Activated T-helper 17 cell treated with anti-CD3 and anti-CD28 coated beads, Interleukin-2, amount 50 U/mL, for 72 hours (primary cell): ENCODE measurements at regions not wholly inside any gene's neighbourhood (a gene's known extent, or its start where the extent isn't known, plus 50 kb on each side); places are given as distances from the start of the nearest gene placed in this dataset.

Experiments
- ATAC-seq: fragments of 150-1000 bp; cut with Tn5 transposase; replicated peaks from 2 replicates; pipeline ENCODE4 v1.10.0; 2021; ENCODE audit warnings: mild to moderate bottlenecking, moderate library complexity
- H3K27ac Mint-ChIP-seq: one replicate; pipeline ENCODE4 v1.8.0; 2022; ENCODE audit warnings: mixed read lengths
- H3K27me3 Mint-ChIP-seq: one replicate; pipeline ENCODE4 v1.8.0; 2022; ENCODE audit warnings: mixed read lengths
- H3K36me3 Mint-ChIP-seq: one replicate; pipeline ENCODE4 v1.8.0; 2022; ENCODE audit warnings: low read depth, mild to moderate bottlenecking, mixed read lengths
- H3K4me1 Mint-ChIP-seq: one replicate; pipeline ENCODE4 v1.8.0; 2022; ENCODE audit warnings: mixed read lengths
- H3K4me3 Mint-ChIP-seq: one replicate; pipeline ENCODE4 v1.8.0; 2022; ENCODE audit warnings: mild to moderate bottlenecking, mixed read lengths
- H3K9me3 Mint-ChIP-seq: one replicate; pipeline ENCODE4 v1.8.0; 2022; ENCODE audit warnings: mixed read lengths

DNA sequence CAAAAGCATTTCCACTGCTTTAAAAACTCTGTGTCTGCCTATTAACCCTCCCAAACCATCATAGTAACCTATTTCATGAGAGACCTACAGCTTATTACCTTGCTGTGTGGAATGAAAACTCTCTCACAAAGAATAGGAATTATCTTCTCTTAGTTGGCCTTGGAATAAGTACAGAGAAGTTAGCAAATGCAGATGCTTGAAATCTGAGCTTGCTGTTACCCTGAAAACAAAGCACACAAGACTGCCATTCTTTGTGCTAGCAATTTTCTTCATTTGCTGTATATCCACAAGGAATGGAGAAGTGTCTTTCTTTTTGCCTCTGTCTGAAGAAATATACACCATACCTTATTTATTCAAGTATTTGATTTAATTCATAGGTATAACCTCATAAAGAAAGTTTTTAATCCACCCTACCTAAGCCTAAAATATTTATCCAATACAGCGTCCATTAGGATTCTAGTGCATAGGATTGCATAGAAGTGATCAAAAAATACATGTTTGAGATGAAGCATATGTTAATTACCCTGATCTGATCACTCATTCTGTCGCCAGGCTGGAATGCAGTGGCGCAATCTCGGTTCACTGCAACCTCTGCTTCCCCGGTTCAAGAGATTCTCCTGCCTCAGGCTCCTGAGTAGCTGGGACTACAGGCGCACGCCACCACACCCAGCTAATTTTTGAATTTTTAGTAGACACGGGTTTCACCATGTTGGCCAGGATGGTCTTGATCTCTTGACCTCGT is 451.1 kb downstream of the LTN1 start:
- Mint-ChIP-seq H3K4me1 (no peaks in the 10 kb centered on the region), H3K9me3 (no peaks in the 10 kb centered on the region), H3K4me3 (no peak overlapping the region), H3K36me3 (no peaks in the 10 kb centered on the region), H3K27me3 (no peaks in the 10 kb centered on the region), H3K27ac (no peak overlapping the region)
- ATAC-seq, result no peak

DNA sequence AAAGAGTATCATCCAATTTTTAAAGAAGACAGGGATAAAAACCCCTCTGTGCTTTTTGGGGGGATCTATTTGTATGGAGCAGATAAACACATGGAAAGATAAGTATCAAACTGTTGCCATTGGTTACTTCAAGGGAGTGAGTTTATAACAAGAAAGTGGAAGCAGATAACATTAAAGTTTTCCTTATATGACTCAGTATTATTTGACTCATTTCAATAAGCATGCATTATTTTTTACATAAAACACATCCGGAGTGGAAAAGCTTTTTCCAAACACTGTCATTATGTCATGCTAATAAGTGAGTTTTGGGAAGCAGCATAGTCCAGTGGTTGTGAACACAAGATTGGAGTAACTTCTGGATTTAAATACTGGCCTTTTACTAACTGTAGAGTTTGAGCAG is 452.2 kb downstream of the LTN1 start:
- Mint-ChIP-seq H3K36me3 (no peaks in the 10 kb centered on the region), H3K4me3 (no peak overlapping the region), H3K27me3 (no peaks in the 10 kb centered on the region), H3K4me1 (no peaks in the 10 kb centered on the region), H3K9me3 (no peaks in the 10 kb centered on the region), H3K27ac (no peak overlapping the region)
- no peak for ATAC-seq

DNA sequence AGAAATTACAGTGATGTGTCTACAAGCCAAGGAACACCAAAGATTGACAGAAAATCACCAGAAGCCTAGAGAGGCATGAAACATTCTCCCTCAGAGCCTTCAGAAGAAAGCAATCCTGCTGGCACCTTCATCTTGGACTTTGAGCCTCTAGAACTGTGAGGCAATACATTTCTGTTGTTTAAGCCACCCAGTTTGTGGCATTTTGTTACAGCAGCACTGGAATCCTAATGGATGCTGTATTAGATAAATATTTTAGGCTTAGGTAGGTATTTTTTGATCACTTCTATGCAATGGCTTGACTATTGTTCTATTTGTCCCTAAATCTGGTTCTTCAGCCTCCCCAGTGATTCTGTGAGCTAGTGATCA is 453.1 kb downstream of the LTN1 start:
- no peaks in the 10 kb centered on the region for H3K9me3 Mint-ChIP-seq
- H3K36me3 Mint-ChIP-seq, result no peaks in the 10 kb centered on the region
- no peak overlapping the region for H3K4me3 Mint-ChIP-seq
- ATAC-seq, result no peak
- H3K27me3 Mint-ChIP-seq, result peaks cover 8% of the 10 kb centered on the region
- no peak overlapping the region for H3K27ac Mint-ChIP-seq
- no peaks in the 10 kb centered on the region for H3K4me1 Mint-ChIP-seq

DNA sequence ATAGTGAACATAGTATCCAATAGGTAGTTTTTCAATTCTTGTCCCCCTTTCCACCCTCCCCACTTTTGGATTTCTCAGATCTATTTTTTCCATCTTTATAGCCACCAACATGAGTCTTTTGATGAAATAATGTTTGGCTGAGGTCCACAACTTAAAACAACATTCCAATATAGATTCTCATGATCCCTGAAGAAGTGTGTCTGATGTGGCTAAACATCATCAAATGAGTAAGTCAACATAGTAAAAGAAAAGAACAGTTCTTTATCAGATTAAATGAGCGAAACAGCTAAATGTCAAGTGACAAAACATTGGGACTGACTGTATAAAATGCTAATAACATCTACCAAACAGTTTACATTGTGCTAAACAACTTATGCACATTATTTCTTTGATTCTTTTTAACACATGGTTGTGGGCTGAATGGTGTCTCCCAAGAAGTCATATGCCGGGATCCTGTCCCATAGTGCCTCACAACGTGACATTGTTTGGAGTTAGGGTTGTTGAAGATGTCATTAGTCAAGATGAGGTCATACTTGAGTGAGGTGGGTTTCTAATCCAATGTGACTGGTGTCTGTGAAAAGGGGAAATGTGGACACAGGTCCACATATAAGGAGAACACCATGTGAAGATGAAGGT is 453.6 kb downstream of the LTN1 start:
- Mint-ChIP-seq H3K27ac (no peak overlapping the region), H3K36me3 (no peaks in the 10 kb centered on the region), H3K9me3 (no peaks in the 10 kb centered on the region), H3K4me3 (no peak overlapping the region), H3K27me3 (peaks cover 9% of the 10 kb centered on the region), H3K4me1 (no peaks in the 10 kb centered on the region)
- ATAC-seq, result no peak

DNA sequence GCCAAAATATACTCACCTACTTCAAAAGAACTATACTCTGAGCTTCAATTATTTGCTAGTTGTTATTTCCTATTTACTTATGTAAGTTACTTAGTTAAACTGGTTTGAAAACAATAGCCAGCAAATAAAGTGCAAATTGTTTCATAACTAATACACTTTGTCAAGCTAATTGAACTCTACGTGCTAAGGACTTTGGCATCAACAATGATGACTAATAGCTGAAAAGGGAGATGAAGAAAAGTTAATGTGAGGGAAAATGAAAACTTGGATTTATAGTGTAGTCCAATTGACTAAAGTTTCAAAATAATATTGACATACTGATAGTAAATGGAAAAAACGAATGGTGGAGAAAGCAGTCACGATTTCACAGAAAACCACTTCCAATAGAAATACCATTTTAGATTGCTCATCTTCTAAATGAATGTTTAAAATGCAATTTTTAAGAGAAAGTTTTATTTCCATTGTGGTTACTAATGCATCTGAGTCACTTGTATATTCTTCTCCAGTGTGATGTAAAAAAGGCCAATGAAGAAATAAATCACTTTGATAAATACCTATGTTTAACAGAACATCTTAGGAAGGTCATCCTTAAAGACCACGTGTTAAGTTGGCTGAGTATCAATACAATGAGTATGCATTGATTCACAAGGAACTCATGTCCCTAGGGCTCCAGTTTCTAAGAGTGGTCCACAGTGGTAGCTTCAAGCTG is 455.2 kb downstream of the LTN1 start:
- Mint-ChIP-seq H3K36me3 (no peaks in the 10 kb centered on the region), H3K27ac (no peak overlapping the region), H3K27me3 (peaks cover 14% of the 10 kb centered on the region), H3K4me1 (no peaks in the 10 kb centered on the region), H3K4me3 (no peak overlapping the region), H3K9me3 (no peaks in the 10 kb centered on the region)
- no peak for ATAC-seq

DNA sequence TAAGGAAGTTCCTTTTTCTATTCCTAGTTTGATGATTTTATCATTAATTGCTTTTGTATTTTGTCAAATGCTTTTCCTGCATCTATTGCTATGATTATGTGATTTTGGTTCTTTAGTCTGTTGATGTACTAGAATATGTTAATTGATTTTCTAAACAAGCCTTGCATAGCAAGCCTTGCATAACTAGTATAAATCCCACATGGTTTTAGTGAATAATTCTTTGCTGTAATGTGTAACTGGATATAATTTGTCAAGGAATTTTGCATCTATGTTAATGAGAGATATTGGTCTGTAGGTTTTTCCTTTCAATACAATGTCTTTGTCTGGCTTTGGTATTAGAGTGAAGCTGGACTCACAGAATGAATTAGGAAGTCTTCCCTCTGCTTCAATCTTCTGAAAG is 460.2 kb downstream of the LTN1 start:
- Mint-ChIP-seq H3K4me1 (no peaks in the 10 kb centered on the region), H3K27me3 (peaks cover 22% of the 10 kb centered on the region), H3K4me3 (no peak overlapping the region), H3K9me3 (no peaks in the 10 kb centered on the region), H3K27ac (no peak overlapping the region), H3K36me3 (no peaks in the 10 kb centered on the region)
- ATAC-seq, result no peak

DNA sequence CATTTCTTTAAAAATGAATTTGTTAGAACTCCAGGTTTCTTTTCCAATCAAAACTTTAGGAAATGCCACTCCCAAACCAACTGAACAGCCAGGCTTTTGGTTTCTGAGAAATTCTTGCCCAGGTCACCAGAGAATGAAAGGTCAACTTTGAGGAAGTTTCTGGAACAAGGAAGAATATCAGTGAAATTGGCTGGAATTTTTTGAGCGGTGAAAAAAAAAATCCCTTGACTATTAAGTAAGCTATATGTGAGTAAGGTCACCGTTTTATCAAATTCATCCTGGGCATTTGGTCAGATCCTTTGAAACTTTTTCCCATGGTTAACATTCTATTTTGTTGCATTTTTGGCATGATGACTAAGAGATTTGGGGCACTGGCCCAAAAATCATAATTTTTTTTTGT is 469.3 kb downstream of the LTN1 start:
- no peaks in the 10 kb centered on the region for H3K9me3 Mint-ChIP-seq
- H3K4me3 Mint-ChIP-seq, result no peak overlapping the region
- no peaks in the 10 kb centered on the region for H3K4me1 Mint-ChIP-seq
- H3K27ac Mint-ChIP-seq, result no peak overlapping the region
- no peak for ATAC-seq
- H3K36me3 Mint-ChIP-seq, result no peaks in the 10 kb centered on the region
- H3K27me3 Mint-ChIP-seq, result peaks cover 7% of the 10 kb centered on the region

DNA sequence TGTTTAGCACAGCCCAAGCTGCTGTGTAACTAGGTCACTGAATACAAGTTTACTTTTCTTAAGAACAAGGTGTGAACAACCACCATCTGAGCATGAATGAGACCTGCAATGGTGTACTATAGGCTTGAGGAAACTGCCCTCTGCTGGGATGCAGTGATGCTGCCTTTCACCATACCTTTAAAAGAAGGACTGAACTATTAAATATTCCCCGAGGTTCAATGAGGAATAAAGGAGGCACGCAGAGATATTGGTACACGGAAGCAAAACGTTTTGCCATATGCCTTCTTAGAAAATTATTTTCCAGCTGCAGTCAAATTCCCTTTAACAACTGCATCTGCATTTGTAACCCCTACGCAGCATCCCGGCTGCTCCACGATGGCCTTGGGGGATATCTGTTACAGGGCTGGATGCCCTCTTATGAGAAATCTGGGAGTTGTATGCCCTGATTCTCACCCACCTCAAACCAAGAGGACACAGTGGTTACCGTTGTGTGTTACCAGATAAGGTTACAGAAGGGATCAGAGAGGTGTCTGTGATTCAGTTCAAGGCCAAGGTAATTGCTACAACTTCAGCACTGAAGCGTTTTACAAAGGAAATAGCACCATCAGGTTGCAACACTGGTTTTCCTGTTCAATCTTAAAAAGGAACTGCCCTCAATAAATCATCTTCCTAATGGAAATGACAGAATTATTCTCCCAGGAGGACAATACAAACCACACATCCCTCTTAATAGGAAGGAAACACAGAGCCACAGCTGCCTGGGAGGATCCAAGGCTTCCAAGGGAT is 470.5 kb downstream of the LTN1 start:
- ATAC-seq, result peak; percentile 57
- H3K27ac Mint-ChIP-seq, result no peak overlapping the region
- H3K9me3 Mint-ChIP-seq, result no peaks in the 10 kb centered on the region
- H3K27me3 Mint-ChIP-seq, result peaks cover 7% of the 10 kb centered on the region
- no peaks in the 10 kb centered on the region for H3K4me1 Mint-ChIP-seq
- H3K36me3 Mint-ChIP-seq, result no peaks in the 10 kb centered on the region
- no peak overlapping the region for H3K4me3 Mint-ChIP-seq

DNA sequence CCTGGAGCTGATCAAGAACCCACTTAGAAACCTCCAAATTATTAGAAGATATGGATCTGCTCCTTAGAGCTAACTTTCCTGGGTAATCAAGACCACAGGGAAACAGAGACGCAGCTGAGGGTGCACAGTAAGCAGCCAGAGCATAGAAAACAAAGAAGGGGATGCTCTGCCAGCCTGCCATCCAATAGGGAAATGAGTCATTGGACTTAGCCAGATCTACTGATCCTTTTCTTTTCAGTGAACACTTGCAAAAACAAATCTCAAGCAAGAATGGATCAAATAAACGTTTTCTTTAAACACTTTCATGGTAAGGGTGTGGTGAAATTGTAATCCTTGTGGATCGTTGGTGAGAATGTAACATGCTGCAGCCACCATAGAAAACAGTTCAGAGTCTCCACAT is 474.0 kb downstream of the LTN1 start:
- no peaks in the 10 kb centered on the region for H3K36me3 Mint-ChIP-seq
- no peaks in the 10 kb centered on the region for H3K4me1 Mint-ChIP-seq
- H3K27ac Mint-ChIP-seq, result no peak overlapping the region
- ATAC-seq, result no peak
- no peaks in the 10 kb centered on the region for H3K9me3 Mint-ChIP-seq
- H3K4me3 Mint-ChIP-seq, result no peak overlapping the region
- no peaks in the 10 kb centered on the region for H3K27me3 Mint-ChIP-seq

DNA sequence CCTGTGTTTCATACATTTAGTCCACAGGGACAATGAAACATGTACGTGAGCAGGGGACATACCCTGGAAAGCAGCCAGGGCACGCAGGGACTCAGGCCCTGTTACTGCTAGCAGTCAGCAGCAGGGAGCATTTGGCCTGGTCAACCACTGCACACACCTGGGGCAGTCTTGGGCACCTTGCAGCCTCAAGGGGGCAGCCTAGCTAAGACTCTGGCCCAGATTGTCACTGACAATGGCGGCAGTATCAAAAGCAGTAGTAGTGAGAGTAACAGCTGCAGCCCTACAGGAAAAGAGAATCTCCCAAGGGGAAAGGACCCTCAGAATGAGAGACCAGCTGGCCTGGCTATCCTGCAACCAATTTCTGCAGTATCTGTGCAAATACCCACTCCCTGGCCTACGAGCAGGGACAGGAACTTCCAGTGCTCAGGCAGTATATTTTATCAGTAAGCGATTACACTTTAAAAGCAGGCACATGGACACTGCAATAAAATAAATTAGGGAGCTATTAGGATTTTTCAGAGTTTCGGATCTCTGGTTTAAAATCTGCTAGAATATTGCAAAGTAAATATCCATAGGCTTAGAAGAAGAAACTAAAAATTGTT is 475.6 kb downstream of the LTN1 start:
- H3K4me1 Mint-ChIP-seq, result no peaks in the 10 kb centered on the region
- H3K27ac Mint-ChIP-seq, result no peak overlapping the region
- H3K4me3 Mint-ChIP-seq, result no peak overlapping the region
- H3K9me3 Mint-ChIP-seq, result no peaks in the 10 kb centered on the region
- H3K36me3 Mint-ChIP-seq, result no peaks in the 10 kb centered on the region
- peaks cover 3% of the 10 kb centered on the region for H3K27me3 Mint-ChIP-seq
- peak; percentile 96 for ATAC-seq

DNA sequence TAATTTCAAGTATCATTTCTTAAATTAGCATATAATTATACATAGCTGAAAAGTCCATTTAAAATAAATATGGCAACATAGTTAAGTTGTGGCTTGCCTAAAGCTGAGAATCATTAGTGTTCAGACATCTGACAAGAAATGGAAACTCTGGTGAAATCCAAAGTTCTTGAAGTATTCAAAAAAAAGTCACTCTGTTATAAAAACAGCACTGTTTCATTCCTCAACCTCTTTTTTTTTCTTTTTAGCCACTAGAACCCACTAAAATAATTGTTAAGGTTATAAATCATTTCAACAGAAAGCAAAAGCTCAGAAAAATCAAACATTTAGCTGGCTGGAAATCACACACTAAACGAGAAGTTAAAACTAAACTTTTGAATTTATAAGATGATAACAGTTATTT is 476.7 kb downstream of the LTN1 start:
- no peak overlapping the region for H3K27ac Mint-ChIP-seq
- no peaks in the 10 kb centered on the region for H3K9me3 Mint-ChIP-seq
- peaks cover 3% of the 10 kb centered on the region for H3K27me3 Mint-ChIP-seq
- H3K4me3 Mint-ChIP-seq, result no peak overlapping the region
- H3K36me3 Mint-ChIP-seq, result no peaks in the 10 kb centered on the region
- no peak for ATAC-seq
- no peaks in the 10 kb centered on the region for H3K4me1 Mint-ChIP-seq

DNA sequence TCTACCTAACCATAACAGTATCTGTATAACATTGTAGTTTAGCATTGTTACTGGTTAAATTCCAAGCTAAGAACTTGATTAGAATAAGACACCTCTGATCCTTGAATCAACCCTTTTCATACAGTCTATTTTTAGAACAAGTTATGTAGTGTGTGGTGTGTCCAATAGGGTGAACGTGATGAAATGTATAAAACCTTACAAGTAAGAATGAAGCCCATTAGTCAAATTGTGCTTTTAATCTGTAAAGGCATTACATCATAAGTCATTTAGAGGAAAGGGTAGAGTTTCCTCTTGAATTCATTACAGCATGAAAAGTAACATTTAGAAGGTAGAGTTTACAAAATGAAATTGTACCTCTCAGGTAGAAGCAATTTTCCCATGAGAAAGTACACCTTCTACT is 479.2 kb downstream of the LTN1 start:
- Mint-ChIP-seq H3K4me1 (no peaks in the 10 kb centered on the region), H3K9me3 (no peaks in the 10 kb centered on the region), H3K36me3 (no peaks in the 10 kb centered on the region), H3K27me3 (peaks cover 3% of the 10 kb centered on the region), H3K27ac (no peak overlapping the region), H3K4me3 (no peak overlapping the region)
- no peak for ATAC-seq

DNA sequence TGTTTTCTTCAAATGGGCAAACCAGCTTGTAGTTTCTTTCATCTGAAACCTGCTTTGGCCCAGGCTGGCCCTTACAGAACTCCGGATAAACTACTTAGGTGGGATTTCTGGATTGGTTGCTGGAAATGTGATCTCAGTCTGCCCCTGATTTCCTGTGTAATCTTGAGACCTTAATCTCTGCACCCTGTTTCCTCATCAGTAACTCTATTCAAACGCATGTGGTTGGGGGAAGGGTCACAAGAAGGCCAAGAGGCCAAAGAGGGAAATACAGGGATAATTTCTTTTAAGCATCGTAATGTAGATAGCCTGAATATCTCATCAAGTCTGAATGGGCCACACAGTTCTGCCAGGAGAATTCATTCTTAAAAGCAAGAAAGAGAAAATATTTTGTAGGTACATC is 483.6 kb downstream of the LTN1 start:
- no peak for ATAC-seq
- no peak overlapping the region for H3K4me3 Mint-ChIP-seq
- H3K27ac Mint-ChIP-seq, result no peak overlapping the region
- no peaks in the 10 kb centered on the region for H3K36me3 Mint-ChIP-seq
- H3K4me1 Mint-ChIP-seq, result no peaks in the 10 kb centered on the region
- peaks cover 12% of the 10 kb centered on the region for H3K9me3 Mint-ChIP-seq
- peaks cover 3% of the 10 kb centered on the region for H3K27me3 Mint-ChIP-seq

DNA sequence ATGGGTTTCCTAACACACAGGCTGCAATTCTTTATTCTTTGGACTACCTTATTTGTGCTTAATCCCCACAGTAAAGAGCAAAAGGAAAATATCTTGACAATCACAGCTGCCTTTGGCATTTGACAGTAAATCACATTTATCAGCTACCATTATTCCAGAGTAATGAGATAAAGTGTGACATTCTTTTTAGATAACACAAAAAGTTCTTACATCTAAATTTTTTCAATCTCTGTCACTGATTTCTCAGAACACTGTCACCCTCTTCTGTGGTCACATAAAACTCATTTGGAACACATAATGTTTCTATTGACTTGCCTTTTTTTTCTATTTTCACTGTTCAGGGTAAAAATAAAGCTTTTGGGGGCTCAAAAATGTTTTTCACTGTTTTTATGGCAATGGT is 484.6 kb downstream of the LTN1 start:
- H3K9me3 Mint-ChIP-seq, result peaks cover 12% of the 10 kb centered on the region
- no peak overlapping the region for H3K4me3 Mint-ChIP-seq
- H3K4me1 Mint-ChIP-seq, result no peaks in the 10 kb centered on the region
- H3K27ac Mint-ChIP-seq, result no peak overlapping the region
- peaks cover 3% of the 10 kb centered on the region for H3K27me3 Mint-ChIP-seq
- ATAC-seq, result no peak
- H3K36me3 Mint-ChIP-seq, result no peaks in the 10 kb centered on the region
